CD4-positive, alpha-beta T cell (primary cell): ENCODE measurements at regions not wholly inside any gene's neighbourhood (a gene's known extent, or its start where the extent isn't known, plus 50 kb on each side); places are given as distances from the start of the nearest gene placed in this dataset.

Experiments used
- ATAC-seq: fragments of 200-7000 bp; cut with Tn5 transposase; one replicate; pipeline ENCODE4 v1.10.0; 2022; ENCODE audit warnings: mild to moderate bottlenecking; ENCODE audit not compliant: poor library complexity
- CTCF ChIA-PET: fragments of 350-600 bp; sonication (Branson Sonifier 250); formaldehyde crosslinking; loops from one replicate; lab custom pipeline; 2021; ENCODE audit warnings: antibody characterized with exemption, inconsistent platforms; lab: Charles Lee
- POLR2A ChIA-PET: fragments of 350-600 bp; sonication (Branson Sonifier 250); formaldehyde crosslinking; loops from one replicate; lab custom pipeline; 2021; ENCODE audit warnings: antibody characterized with exemption, inconsistent platforms; lab: Charles Lee
- DNase-seq, 14 experiments: peaks; one replicate each; pipeline ENCODE4 v3.0.0-alpha.2; 2013 to 2020; ENCODE audit warnings: mixed read lengths in 2 of 14
- H3K27ac ChIP-seq, 2 donors: one replicate each; pipeline versions ENCODE4 v1.5.1 to v1.7.0; 2013; ENCODE audit warnings: low read length in 2 of 2, low read depth in 1 of 2, mild to moderate bottlenecking in 1 of 2
- H3K27me3 ChIP-seq, 2 experiments: 1 replicate in 1 of 2; 2 replicates in 1 of 2; pipeline versions ENCODE4 v1.6.1 to v1.7.0; 2013; ENCODE audit warnings: low read length in 2 of 2, control low read depth in 1 of 2, mild to moderate bottlenecking in 1 of 2, moderate library complexity in 1 of 2; ENCODE audit not compliant: insufficient read depth in 2 of 2, control insufficient read depth in 1 of 2
- H3K36me3 ChIP-seq: one replicate; pipeline ENCODE4 v1.6.1; 2013; ENCODE audit warnings: low read length, control low read depth; ENCODE audit not compliant: insufficient read depth
- H3K4me1 ChIP-seq: one replicate; pipeline ENCODE4 v1.6.1; 2013; ENCODE audit warnings: low read length, control low read depth; ENCODE audit not compliant: insufficient read depth
- H3K4me3 ChIP-seq: one replicate; pipeline ENCODE4 v1.5.1; 2013; ENCODE audit warnings: mild to moderate bottlenecking, low read length, moderate library complexity
- H3K9me3 ChIP-seq, 2 experiments: 1 replicate in 1 of 2; 2 replicates in 1 of 2; pipeline versions ENCODE4 v1.6.1 to v1.7.0; 2013; ENCODE audit warnings: low read length in 2 of 2, mild to moderate bottlenecking in 2 of 2, control low read depth in 1 of 2, moderate library complexity in 1 of 2; ENCODE audit not compliant: control insufficient read depth in 1 of 2, insufficient read depth in 1 of 2
- H3K27ac Mint-ChIP-seq: one replicate; pipeline ENCODE4 v1.8.0; 2020; ENCODE audit warnings: mixed read lengths
- H3K27me3 Mint-ChIP-seq: one replicate; pipeline ENCODE4 v1.8.0; 2021; ENCODE audit warnings: mixed read lengths
- H3K36me3 Mint-ChIP-seq: one replicate; pipeline ENCODE4 v1.8.0; 2021; ENCODE audit warnings: low read depth, mixed read lengths
- H3K4me1 Mint-ChIP-seq: one replicate; pipeline ENCODE4 v1.8.0; 2021; ENCODE audit warnings: low read depth, mixed read lengths
- H3K4me3 Mint-ChIP-seq: one replicate; pipeline ENCODE4 v1.8.0; 2020; ENCODE audit warnings: mild to moderate bottlenecking, mixed read lengths
- H3K9me3 Mint-ChIP-seq: one replicate; pipeline ENCODE4 v1.8.0; 2020; ENCODE audit warnings: mixed read lengths
- intact Hi-C, 2 experiments: fragments of 100-400 bp; cut with DNase I in 1 of 2; cut with micrococcal nuclease in 1 of 2; formaldehyde crosslinking; loops; one replicate each; pipeline versions ENCODE4 v1.15.1 to v1.9.0; 2023 to 2025; cut with DNase I, micrococcal nuclease
- TF ChIP-seq, protein P1 (sequence below): fragments of 200-600 bp; IDR thresholded peaks from one replicate; pipeline ENCODE4 v1.8.0; 2022; ENCODE audit warnings: antibody characterized with exemption, mild to moderate bottlenecking

DNA sequence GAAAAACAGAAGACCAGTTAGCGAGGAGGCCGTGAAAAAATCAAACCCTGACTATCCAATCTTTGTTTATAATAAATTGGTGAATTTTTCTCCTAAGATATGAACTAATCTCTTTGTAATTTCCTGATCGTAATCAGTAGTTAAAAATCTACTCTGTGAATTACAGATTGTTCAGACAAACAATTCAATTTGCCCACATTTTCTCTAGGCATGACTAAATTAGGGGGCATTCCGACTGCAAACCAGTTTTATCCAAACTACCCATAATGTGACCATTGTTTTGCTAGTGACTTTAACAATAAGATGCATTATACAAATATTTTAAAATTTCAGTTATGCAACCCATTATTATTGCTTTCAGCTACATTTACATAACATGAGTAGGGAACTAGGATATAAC is 546.9 kb upstream of the ADAMTS5 start:
- Mint-ChIP-seq H3K4me3 (no peak overlapping the region), H3K27me3 (no peaks in the 10 kb centered on the region), H3K4me1 (no peaks in the 10 kb centered on the region), H3K36me3 (no peaks in the 10 kb centered on the region), H3K27ac (no peak overlapping the region), H3K9me3 (peaks cover 6% of the 10 kb centered on the region)
- TF ChIP-seq, protein P1, sequence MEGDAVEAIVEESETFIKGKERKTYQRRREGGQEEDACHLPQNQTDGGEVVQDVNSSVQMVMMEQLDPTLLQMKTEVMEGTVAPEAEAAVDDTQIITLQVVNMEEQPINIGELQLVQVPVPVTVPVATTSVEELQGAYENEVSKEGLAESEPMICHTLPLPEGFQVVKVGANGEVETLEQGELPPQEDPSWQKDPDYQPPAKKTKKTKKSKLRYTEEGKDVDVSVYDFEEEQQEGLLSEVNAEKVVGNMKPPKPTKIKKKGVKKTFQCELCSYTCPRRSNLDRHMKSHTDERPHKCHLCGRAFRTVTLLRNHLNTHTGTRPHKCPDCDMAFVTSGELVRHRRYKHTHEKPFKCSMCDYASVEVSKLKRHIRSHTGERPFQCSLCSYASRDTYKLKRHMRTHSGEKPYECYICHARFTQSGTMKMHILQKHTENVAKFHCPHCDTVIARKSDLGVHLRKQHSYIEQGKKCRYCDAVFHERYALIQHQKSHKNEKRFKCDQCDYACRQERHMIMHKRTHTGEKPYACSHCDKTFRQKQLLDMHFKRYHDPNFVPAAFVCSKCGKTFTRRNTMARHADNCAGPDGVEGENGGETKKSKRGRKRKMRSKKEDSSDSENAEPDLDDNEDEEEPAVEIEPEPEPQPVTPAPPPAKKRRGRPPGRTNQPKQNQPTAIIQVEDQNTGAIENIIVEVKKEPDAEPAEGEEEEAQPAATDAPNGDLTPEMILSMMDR = no peak
- intact Hi-C loops = no loop called here
- ATAC-seq (no peak), DNase-seq (no peak)
- Histone ChIP-seq H3K27me3 (no peaks in the 10 kb centered on the region), H3K9me3 (peaks cover 0 to 15% of the 10 kb centered on the region in 2 experiments), H3K27ac (no peak overlapping the region), H3K36me3 (no peaks in the 10 kb centered on the region), H3K4me1 (no peaks in the 10 kb centered on the region), H3K4me3 (no peak overlapping the region)
- POLR2A ChIA-PET = no interaction called here
- CTCF ChIA-PET = no interaction called here

DNA sequence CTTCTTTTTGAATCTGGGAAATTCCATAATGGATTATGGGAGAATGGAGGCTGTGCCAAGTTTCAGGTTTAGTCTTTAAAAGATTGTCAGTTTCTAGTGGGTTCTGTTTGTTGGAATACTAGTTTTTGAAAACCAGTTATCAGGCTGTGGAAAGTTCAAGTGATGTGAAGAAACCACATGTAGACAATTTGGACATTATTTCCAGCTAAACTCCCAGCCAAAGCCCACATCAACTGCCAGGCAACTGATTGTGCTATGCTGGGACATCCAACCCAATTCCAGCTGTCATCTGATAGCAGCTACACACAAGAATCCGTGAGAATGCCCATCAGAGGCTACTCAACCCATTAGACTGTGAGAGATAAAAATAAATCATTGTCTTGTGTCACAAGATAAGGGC is 546.1 kb upstream of the ADAMTS5 start:
- no peaks in the 10 kb centered on the region for H3K4me1 Mint-ChIP-seq
- ATAC-seq = no peak
- TF ChIP-seq, protein P1 = no peak
- no peak overlapping the region for H3K27ac ChIP-seq
- peaks cover 0 to 10% of the 10 kb centered on the region in 2 experiments for H3K9me3 ChIP-seq
- intact Hi-C loops = no loop called here
- H3K36me3 Mint-ChIP-seq = no peaks in the 10 kb centered on the region
- H3K4me3 ChIP-seq = no peak overlapping the region
- ChIA-PET POLR2A (no interaction called here), CTCF (no interaction called here)
- H3K4me3 Mint-ChIP-seq = no peak overlapping the region
- no peak for DNase-seq
- no peaks in the 10 kb centered on the region for H3K27me3 ChIP-seq
- no peaks in the 10 kb centered on the region for H3K4me1 ChIP-seq
- peaks cover 9% of the 10 kb centered on the region for H3K9me3 Mint-ChIP-seq
- H3K27me3 Mint-ChIP-seq = no peaks in the 10 kb centered on the region
- no peak overlapping the region for H3K27ac Mint-ChIP-seq
- H3K36me3 ChIP-seq = no peaks in the 10 kb centered on the region

DNA sequence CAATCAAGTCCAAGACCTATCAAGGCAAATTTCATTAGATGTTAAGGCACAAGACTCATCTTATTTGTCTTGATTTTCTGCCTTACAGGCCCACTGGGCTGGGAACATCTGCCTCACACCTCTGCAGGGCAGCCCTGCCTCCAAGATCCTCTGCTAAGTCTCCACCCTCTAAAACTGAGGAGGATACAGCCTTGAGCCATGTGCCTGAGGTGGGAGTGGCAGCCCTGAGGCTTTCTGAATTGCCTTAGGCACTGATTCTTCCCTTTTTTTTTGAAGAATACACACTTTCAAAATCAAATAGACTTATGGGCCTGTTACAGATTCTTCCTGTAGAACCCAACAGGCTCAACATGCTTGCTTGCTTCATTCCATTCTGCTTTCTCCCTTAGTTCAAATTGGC is 544.3 kb upstream of the ADAMTS5 start:
- ATAC-seq = no peak

More for the DNA sequence above, 544.3 kb upstream of the ADAMTS5 start:
- H3K4me1 ChIP-seq = no peaks in the 10 kb centered on the region
- ChIA-PET CTCF (no interaction called here), POLR2A (no interaction called here)
- H3K36me3 ChIP-seq = no peaks in the 10 kb centered on the region
- TF ChIP-seq, protein P1 = no peak
- Mint-ChIP-seq H3K36me3 (no peaks in the 10 kb centered on the region), H3K4me3 (no peak overlapping the region), H3K27ac (no peak overlapping the region), H3K27me3 (no peaks in the 10 kb centered on the region), H3K9me3 (peaks cover 3% of the 10 kb centered on the region), H3K4me1 (no peaks in the 10 kb centered on the region)
- intact Hi-C loops = no loop called here
- H3K9me3 ChIP-seq = peaks cover 0 to 4% of the 10 kb centered on the region in 2 experiments
- no peak overlapping the region for H3K27ac ChIP-seq
- no peak for DNase-seq
- H3K4me3 ChIP-seq = no peak overlapping the region
- H3K27me3 ChIP-seq = no peaks in the 10 kb centered on the region
